ENCODE measurements at regions not wholly inside any gene's neighbourhood (a gene's known extent, or its start where the extent isn't known, plus 50 kb on each side); places are given as distances from the start of the nearest gene placed in this dataset.

DNA sequence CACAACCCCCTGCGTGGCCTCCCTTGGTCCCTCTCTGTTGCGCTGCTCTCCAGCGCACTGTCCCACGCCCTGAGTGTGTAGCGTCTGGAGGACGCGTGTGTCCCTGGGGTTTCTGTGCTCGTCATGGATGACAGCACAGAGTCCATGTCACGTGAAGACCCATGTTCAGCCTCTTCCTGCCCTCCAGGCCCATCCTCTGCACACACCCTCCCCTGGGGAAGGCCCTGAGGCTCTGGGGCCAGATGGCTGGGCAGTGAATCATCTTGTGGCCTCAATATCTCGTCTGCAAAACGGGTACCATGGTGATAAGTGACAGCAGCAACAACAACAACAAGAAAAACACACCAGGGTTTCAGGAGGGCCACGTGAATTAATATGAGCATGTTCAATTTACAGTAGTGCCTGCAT is 71.5 kb upstream of the ARHGEF7 start:
- no peaks in the 10 kb centered on the region for H3K36me3 ChIP-seq (ENCODE audit: control insufficient read depth in 3 of 3, insufficient read depth in 2 of 3, low read depth in 1 of 3, low read length in 3 of 3)
- peaks cover 0 to 3% (median 0%) of the 10 kb centered on the region in 3 donors for H3K27me3 ChIP-seq (ENCODE audit: control insufficient read depth in 3 of 3, insufficient read depth in 3 of 3, low read length in 3 of 3)
- DNase-seq, result no peak
- WGBS, 3 donors, result 65 to 71% (median 69%) methylated on average over 12 of the region's 12 CpGs
- H3K4me1 ChIP-seq (ENCODE audit: control insufficient read depth in 3 of 3, insufficient read depth in 2 of 3, low read depth in 1 of 3, low read length in 2 of 3), result no peaks in the 10 kb centered on the region
- no peaks in the 10 kb centered on the region for H3K9me3 ChIP-seq (ENCODE audit: control insufficient read depth in 2 of 2, insufficient read depth in 1 of 2, low read depth in 1 of 2, low read length in 1 of 2)
- H3K27ac ChIP-seq (ENCODE audit: low read depth in 1 of 3, low read length in 2 of 3), result no peak overlapping the region
- no peak overlapping the region for H3K4me3 ChIP-seq (ENCODE audit: low read depth in 1 of 3, low read length in 3 of 3)
- no peak for FAIRE-seq

DNA sequence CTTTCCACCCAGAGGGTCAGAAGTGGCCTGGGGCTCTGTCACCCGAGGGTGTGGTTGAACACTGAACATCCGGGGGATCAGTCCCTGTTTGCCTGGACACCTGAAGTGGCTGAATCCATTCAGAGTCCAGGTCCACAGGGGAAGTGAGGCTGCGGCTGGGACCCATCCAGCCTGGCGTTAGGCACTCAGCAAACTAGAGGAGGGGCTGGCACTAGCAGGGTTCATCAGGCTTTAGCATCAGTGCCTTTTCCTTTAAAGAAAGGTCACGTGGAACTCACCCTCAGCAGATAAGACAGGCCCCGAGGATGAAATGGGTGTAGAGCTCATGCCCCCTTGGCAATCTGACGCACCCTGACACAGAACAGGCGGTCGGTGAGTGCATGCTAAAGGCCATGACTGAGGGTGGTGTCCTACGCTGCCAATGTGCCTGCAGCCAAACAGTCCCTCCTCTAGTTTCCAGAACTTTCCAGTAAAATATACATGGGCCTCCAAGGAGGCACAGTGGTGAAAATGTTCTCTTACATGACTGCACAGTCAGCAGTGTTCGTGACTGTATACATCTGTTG is 72.4 kb upstream of the ARHGEF7 start:
- DNase-seq (no peak), FAIRE-seq (no peak)
- Histone ChIP-seq H3K27ac (ENCODE audit: low read depth in 1 of 3, low read length in 2 of 3) (no peak overlapping the region), H3K4me3 (ENCODE audit: low read depth in 1 of 3, low read length in 3 of 3) (no peak overlapping the region), H3K9me3 (ENCODE audit: control insufficient read depth in 2 of 2, insufficient read depth in 1 of 2, low read depth in 1 of 2, low read length in 1 of 2) (no peaks in the 10 kb centered on the region), H3K4me1 (ENCODE audit: control insufficient read depth in 3 of 3, insufficient read depth in 2 of 3, low read depth in 1 of 3, low read length in 2 of 3) (no peaks in the 10 kb centered on the region), H3K27me3 (ENCODE audit: control insufficient read depth in 3 of 3, insufficient read depth in 3 of 3, low read length in 3 of 3) (peaks cover 0 to 3% (median 0%) of the 10 kb centered on the region in 3 donors), H3K36me3 (ENCODE audit: control insufficient read depth in 3 of 3, insufficient read depth in 2 of 3, low read depth in 1 of 3, low read length in 3 of 3) (no peaks in the 10 kb centered on the region)
- WGBS, 3 donors, result 50 to 66% (median 65%) methylated on average over 11 of the region's 11 CpGs

DNA sequence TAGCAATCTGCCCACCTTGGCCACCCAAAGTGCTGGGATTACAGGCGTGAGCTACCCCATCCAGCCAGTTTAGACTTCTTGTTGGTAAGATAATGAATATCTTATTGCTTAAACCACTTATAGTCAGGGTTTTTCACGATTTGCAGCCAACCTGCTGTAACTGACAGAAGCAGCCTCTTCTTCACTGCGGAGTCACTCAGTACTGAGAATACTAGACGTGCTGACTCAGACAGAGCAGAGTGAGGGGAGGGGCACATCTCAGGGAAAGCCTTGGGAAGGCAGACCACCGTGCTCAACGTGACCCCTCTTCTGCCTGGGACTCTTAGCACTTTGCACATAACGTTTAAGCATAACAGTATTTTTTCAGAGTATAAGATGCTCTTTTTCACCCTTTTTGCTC is 74.3 kb upstream of the ARHGEF7 start:
- 60 to 66% (median 62%) methylated on average over 7 of the region's 7 CpGs for WGBS, 3 donors
- no peak overlapping the region for H3K4me3 ChIP-seq (ENCODE audit: low read depth in 1 of 3, low read length in 3 of 3)
- no peak for FAIRE-seq
- no peak for DNase-seq
- H3K27me3 ChIP-seq (ENCODE audit: control insufficient read depth in 3 of 3, insufficient read depth in 3 of 3, low read length in 3 of 3), result peaks cover 0 to 13% (median 0%) of the 10 kb centered on the region in 3 donors
- no peak overlapping the region for H3K27ac ChIP-seq (ENCODE audit: low read depth in 1 of 3, low read length in 2 of 3)
- no peaks in the 10 kb centered on the region for H3K4me1 ChIP-seq (ENCODE audit: control insufficient read depth in 3 of 3, insufficient read depth in 2 of 3, low read depth in 1 of 3, low read length in 2 of 3)
- no peaks in the 10 kb centered on the region for H3K36me3 ChIP-seq (ENCODE audit: control insufficient read depth in 3 of 3, insufficient read depth in 2 of 3, low read depth in 1 of 3, low read length in 3 of 3)
- H3K9me3 ChIP-seq (ENCODE audit: control insufficient read depth in 2 of 2, insufficient read depth in 1 of 2, low read depth in 1 of 2, low read length in 1 of 2), result no peaks in the 10 kb centered on the region

DNA sequence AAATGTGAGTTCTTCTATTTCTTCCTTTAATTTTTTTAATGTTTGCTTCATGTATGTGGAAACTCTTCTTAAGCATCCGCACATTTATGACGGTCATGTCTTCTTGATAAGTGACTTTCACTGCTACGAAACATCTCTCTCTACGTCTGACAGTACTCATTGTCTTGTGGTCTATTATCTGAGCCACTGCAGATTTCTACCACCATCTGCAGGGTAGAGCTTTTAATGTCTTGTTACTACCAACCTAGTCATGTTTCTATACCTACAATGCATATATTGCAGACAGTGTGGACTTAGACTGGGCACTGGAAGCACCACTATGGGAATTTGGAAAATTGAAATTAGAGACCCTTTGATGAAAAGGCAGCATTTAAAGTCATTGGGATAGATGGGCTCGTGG is 75.4 kb upstream of the ARHGEF7 start:
- Histone ChIP-seq H3K9me3 (ENCODE audit: control insufficient read depth in 2 of 2, insufficient read depth in 1 of 2, low read depth in 1 of 2, low read length in 1 of 2) (no peaks in the 10 kb centered on the region), H3K4me3 (ENCODE audit: low read depth in 1 of 3, low read length in 3 of 3) (no peak overlapping the region), H3K36me3 (ENCODE audit: control insufficient read depth in 3 of 3, insufficient read depth in 2 of 3, low read depth in 1 of 3, low read length in 3 of 3) (no peaks in the 10 kb centered on the region), H3K27me3 (ENCODE audit: control insufficient read depth in 3 of 3, insufficient read depth in 3 of 3, low read length in 3 of 3) (peaks cover 0 to 13% (median 0%) of the 10 kb centered on the region in 3 donors), H3K4me1 (ENCODE audit: control insufficient read depth in 3 of 3, insufficient read depth in 2 of 3, low read depth in 1 of 3, low read length in 2 of 3) (no peaks in the 10 kb centered on the region), H3K27ac (ENCODE audit: low read depth in 1 of 3, low read length in 2 of 3) (no peak overlapping the region)
- FAIRE-seq (no peak), DNase-seq (no peak)
- WGBS, 3 donors, result 79 to 82% (median 80%) methylated on average over 5 of the region's 5 CpGs

DNA sequence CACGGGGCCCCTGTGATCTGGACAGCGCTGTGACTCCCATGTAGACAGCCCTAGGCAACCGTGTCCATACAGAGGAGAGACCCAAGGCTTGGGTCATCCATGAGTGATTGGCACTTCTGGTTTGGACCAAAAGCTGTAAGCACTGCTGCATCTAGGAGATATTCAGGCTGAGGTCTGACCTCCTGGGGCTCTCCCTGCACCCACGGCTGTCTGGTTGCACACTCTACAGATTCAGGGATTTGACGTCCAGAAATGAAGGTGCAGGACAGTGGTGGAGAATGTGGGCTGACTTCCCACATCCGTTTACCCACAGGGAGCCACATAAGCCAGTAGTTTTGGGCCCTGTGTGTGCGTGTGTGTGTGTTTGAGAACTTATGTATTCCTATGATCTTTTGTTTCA is 76.2 kb upstream of the ARHGEF7 start:
- Histone ChIP-seq H3K4me1 (ENCODE audit: control insufficient read depth in 3 of 3, insufficient read depth in 2 of 3, low read depth in 1 of 3, low read length in 2 of 3) (no peaks in the 10 kb centered on the region), H3K9me3 (ENCODE audit: control insufficient read depth in 2 of 2, insufficient read depth in 1 of 2, low read depth in 1 of 2, low read length in 1 of 2) (no peaks in the 10 kb centered on the region), H3K4me3 (ENCODE audit: low read depth in 1 of 3, low read length in 3 of 3) (no peak overlapping the region), H3K36me3 (ENCODE audit: control insufficient read depth in 3 of 3, insufficient read depth in 2 of 3, low read depth in 1 of 3, low read length in 3 of 3) (no peaks in the 10 kb centered on the region), H3K27ac (ENCODE audit: low read depth in 1 of 3, low read length in 2 of 3) (no peak overlapping the region), H3K27me3 (ENCODE audit: control insufficient read depth in 3 of 3, insufficient read depth in 3 of 3, low read length in 3 of 3) (peaks cover 0 to 13% (median 0%) of the 10 kb centered on the region in 3 donors)
- 73 to 84% (median 79%) methylated on average over 7 of the region's 7 CpGs for WGBS, 3 donors
- FAIRE-seq (no peak), DNase-seq (no peak)

DNA sequence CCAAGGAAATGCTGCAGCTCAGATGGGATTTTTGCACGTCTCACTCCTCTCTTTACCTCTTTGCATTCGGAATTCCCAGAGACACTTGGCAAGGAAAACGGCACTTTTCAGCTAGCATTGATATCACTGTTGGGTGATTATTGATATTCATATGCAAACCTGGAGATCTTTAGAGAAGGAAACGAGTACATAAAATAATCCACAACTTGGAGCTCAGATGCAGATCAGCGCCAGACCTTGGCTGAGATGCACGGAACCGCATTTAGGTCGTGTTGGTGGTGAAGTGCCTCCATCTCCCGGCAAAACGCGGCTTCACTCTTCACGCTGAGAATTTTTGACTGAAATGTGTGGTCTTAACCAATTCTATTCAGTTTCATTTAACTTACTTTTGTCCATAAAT is 77.2 kb upstream of the ARHGEF7 start:
- no peak overlapping the region for H3K27ac ChIP-seq (ENCODE audit: low read depth in 1 of 3, low read length in 2 of 3)
- FAIRE-seq (no peak), DNase-seq (no peak)
- H3K36me3 ChIP-seq (ENCODE audit: control insufficient read depth in 3 of 3, insufficient read depth in 2 of 3, low read depth in 1 of 3, low read length in 3 of 3), result no peaks in the 10 kb centered on the region
- H3K9me3 ChIP-seq (ENCODE audit: control insufficient read depth in 2 of 2, insufficient read depth in 1 of 2, low read depth in 1 of 2, low read length in 1 of 2), result no peaks in the 10 kb centered on the region
- H3K4me1 ChIP-seq (ENCODE audit: control insufficient read depth in 3 of 3, insufficient read depth in 2 of 3, low read depth in 1 of 3, low read length in 2 of 3), result no peaks in the 10 kb centered on the region
- 68 to 73% (median 70%) methylated on average over 12 of the region's 12 CpGs for WGBS, 3 donors
- no peak overlapping the region for H3K4me3 ChIP-seq (ENCODE audit: low read depth in 1 of 3, low read length in 3 of 3)
- H3K27me3 ChIP-seq (ENCODE audit: control insufficient read depth in 3 of 3, insufficient read depth in 3 of 3, low read length in 3 of 3), result peaks cover 0 to 13% (median 2%) of the 10 kb centered on the region in 3 donors

DNA sequence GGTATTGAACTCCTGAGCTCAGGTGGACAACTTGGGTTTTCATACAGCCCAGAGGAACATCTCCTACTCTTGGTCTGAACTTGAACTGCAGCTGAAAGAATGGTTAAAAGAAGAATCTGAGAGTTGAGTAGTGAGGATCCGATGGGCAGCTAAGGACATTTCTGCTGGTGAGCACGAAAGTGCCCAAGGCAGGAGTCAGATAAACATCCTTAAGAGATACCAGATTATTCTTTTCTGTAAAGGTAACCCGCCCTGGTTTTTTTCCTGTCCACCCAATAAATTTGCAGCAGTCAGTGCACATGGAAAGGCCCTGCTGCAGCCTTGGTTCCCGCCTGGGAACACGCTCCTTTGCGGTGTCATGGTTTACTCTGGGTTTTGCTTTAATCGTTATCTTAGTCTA is 78.4 kb upstream of the ARHGEF7 start:
- no peaks in the 10 kb centered on the region for H3K4me1 ChIP-seq (ENCODE audit: control insufficient read depth in 3 of 3, insufficient read depth in 2 of 3, low read depth in 1 of 3, low read length in 2 of 3)
- no peaks in the 10 kb centered on the region for H3K9me3 ChIP-seq (ENCODE audit: control insufficient read depth in 2 of 2, insufficient read depth in 1 of 2, low read depth in 1 of 2, low read length in 1 of 2)
- FAIRE-seq (no peak), DNase-seq (no peak)
- H3K27me3 ChIP-seq (ENCODE audit: control insufficient read depth in 3 of 3, insufficient read depth in 3 of 3, low read length in 3 of 3), result peaks cover 0 to 13% (median 2%) of the 10 kb centered on the region in 3 donors
- 66 to 88% (median 78%) methylated on average over 7 of the region's 7 CpGs for WGBS, 3 donors
- H3K27ac ChIP-seq (ENCODE audit: low read depth in 1 of 3, low read length in 2 of 3), result no peak overlapping the region
- no peaks in the 10 kb centered on the region for H3K36me3 ChIP-seq (ENCODE audit: control insufficient read depth in 3 of 3, insufficient read depth in 2 of 3, low read depth in 1 of 3, low read length in 3 of 3)
- no peak overlapping the region for H3K4me3 ChIP-seq (ENCODE audit: low read depth in 1 of 3, low read length in 3 of 3)

DNA sequence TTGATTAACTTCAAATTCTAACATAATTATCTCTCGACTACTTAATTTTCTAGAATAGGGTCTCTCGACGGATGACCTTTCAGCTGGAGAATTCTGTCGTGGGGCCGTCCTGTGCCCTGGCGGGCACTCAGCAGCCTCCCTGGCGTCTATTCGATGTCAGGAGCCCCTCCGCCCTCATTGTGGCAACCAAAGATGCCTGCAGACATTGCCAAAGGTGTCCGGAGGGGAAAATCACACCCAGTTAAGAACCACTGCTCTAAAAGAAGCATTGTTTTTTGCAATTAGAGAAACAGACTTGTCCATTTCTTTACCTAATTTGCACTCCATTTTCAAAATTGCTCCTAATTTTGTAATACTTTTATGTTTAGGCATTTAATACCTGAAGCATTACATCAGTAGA is 79.2 kb upstream of the ARHGEF7 start:
- Histone ChIP-seq H3K9me3 (ENCODE audit: control insufficient read depth in 2 of 2, insufficient read depth in 1 of 2, low read depth in 1 of 2, low read length in 1 of 2) (no peaks in the 10 kb centered on the region), H3K27me3 (ENCODE audit: control insufficient read depth in 3 of 3, insufficient read depth in 3 of 3, low read length in 3 of 3) (peaks cover 0 to 13% (median 2%) of the 10 kb centered on the region in 3 donors), H3K4me3 (ENCODE audit: low read depth in 1 of 3, low read length in 3 of 3) (no peak overlapping the region), H3K4me1 (ENCODE audit: control insufficient read depth in 3 of 3, insufficient read depth in 2 of 3, low read depth in 1 of 3, low read length in 2 of 3) (no peaks in the 10 kb centered on the region), H3K36me3 (ENCODE audit: control insufficient read depth in 3 of 3, insufficient read depth in 2 of 3, low read depth in 1 of 3, low read length in 3 of 3) (no peaks in the 10 kb centered on the region), H3K27ac (ENCODE audit: low read depth in 1 of 3, low read length in 2 of 3) (no peak overlapping the region)
- DNase-seq (no peak), FAIRE-seq (no peak)
- WGBS, 3 donors, result 32 to 67% (median 46%) methylated on average over 10 of the region's 10 CpGs

DNA sequence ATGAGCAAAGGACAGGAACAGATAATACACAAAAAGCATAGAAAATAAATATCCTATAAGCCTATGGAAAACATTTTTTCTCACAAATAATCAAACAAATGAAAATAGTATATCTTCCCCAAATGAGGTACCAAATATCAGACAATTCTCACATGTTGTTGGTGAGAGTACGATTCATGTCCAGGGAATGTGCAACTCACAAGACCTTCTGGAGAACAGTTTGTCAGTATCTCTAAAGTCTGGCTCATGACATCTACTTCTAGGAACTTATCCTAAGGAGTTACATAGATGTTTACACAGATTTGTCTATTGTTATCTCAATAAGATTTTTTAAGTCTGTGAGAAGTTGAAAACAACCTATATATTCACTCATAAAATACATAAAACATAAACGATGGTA is 80.3 kb upstream of the ARHGEF7 start:
- WGBS, 3 donors, result 53 to 69% (median 69%) methylated on average over 2 of the region's 2 CpGs
- FAIRE-seq, result no peak

More for the DNA sequence above, 80.3 kb upstream of the ARHGEF7 start:
- H3K4me3 ChIP-seq (ENCODE audit: low read depth in 1 of 3, low read length in 3 of 3), result no peak overlapping the region
- no peaks in the 10 kb centered on the region for H3K9me3 ChIP-seq (ENCODE audit: control insufficient read depth in 2 of 2, insufficient read depth in 1 of 2, low read depth in 1 of 2, low read length in 1 of 2)
- peaks cover 0 to 12% (median 2%) of the 10 kb centered on the region in 3 donors for H3K27me3 ChIP-seq (ENCODE audit: control insufficient read depth in 3 of 3, insufficient read depth in 3 of 3, low read length in 3 of 3)
- H3K4me1 ChIP-seq (ENCODE audit: control insufficient read depth in 3 of 3, insufficient read depth in 2 of 3, low read depth in 1 of 3, low read length in 2 of 3), result no peaks in the 10 kb centered on the region
- DNase-seq, result no peak
- H3K27ac ChIP-seq (ENCODE audit: low read depth in 1 of 3, low read length in 2 of 3), result no peak overlapping the region
- H3K36me3 ChIP-seq (ENCODE audit: control insufficient read depth in 3 of 3, insufficient read depth in 2 of 3, low read depth in 1 of 3, low read length in 3 of 3), result no peaks in the 10 kb centered on the region
